ENCODE measurements at regions not wholly inside any gene's neighbourhood (a gene's known extent, or its start where the extent isn't known, plus 50 kb on each side); places are given as distances from the start of the nearest gene placed in this dataset.

- TF ChIP-seq CHD7 (IDR thresholded peaks at IDR 0.05; ENCODE audit: insufficient replicate concordance, low read length) (no peak), BCL11A (IDR thresholded peaks at IDR 0.05; ENCODE audit: low read depth in 2 of 2, low read length in 2 of 2) (no peak), HDAC2 (IDR thresholded peaks at IDR 0.05; ENCODE audit: borderline replicate concordance in 1 of 2, low read depth in 2 of 2, low read length in 2 of 2) (no peak), GABPA (IDR thresholded peaks at IDR 0.05; ENCODE audit: borderline replicate concordance, insufficient read depth, low read length) (no peak), CTBP2 (IDR thresholded peaks at IDR 0.05; ENCODE audit: borderline replicate concordance, insufficient read depth, insufficient read length, low read length) (no peak)
Measured at GRCh38 chr14:31965735-31966598, 111.1 kb upstream of the ARHGAP5 start (continued).

Data from H1 (cell line).